Thyroid gland (tissue), 4 donors: ENCODE measurements at regions not wholly inside any gene's neighbourhood (a gene's known extent, or its start where the extent isn't known, plus 50 kb on each side); places are given as distances from the start of the nearest gene placed in this dataset.

Experiments used
- POLR2A ChIP-seq, 2 donors: fragments of 450-650 bp; IDR thresholded peaks; one replicate each; pipeline ENCODE4 v1.6.1; 2017; ENCODE audit warnings: antibody characterized with exemption in 2 of 2, mild to moderate bottlenecking in 2 of 2, moderate library complexity in 1 of 2
- TF ChIP-seq, protein P1 (sequence below), 6 experiments: fragments of 200-600 bp in 3 of 6; fragments of 450-650 bp in 3 of 6; sonication (generic) in 3 of 6; IDR thresholded peaks; one replicate each; pipeline ENCODE4 v1.5.1; 2016 to 2019; ENCODE audit warnings: antibody characterized with exemption in 6 of 6, mild to moderate bottlenecking in 2 of 6, inconsistent platforms in 1 of 6, moderate library complexity in 1 of 6

DNA sequence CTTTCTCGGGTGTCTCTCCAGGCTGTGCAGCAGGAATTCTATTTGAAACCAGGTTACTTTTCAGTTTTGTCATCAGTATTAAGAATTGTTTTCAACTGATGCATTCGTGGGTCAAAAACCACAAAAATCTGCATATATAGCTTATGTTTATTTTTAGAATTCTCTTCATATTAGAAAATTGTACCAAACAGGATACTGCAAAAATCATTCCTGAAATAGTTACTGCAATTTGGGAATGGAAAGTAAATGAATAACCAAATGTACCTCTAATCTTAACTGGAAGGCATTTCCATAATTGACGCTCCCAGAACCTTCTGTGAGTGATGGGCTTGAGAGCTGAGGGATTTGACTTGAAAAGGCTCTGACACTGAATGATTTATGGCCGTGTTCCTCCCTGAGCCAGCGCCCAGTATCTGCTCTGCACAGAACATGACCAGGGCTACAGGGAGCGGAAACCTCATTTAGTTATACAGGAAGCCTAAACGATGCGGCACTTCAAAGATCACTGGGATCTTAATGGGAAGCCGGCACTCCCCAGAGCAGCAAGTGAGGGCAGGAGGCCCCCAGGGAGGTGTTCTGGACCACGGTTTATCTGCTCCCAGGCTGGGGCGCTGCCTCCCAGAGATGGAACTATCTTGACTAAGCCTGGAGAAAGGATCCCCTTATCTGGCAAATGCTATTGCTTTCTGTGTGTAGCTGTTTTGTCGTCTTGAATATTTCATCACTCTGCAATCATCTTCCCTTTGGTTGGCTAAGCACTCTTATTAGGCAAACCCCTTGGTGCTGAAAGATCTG, 446.0 kb downstream of the QKI start:
- TF ChIP-seq, protein P1, sequence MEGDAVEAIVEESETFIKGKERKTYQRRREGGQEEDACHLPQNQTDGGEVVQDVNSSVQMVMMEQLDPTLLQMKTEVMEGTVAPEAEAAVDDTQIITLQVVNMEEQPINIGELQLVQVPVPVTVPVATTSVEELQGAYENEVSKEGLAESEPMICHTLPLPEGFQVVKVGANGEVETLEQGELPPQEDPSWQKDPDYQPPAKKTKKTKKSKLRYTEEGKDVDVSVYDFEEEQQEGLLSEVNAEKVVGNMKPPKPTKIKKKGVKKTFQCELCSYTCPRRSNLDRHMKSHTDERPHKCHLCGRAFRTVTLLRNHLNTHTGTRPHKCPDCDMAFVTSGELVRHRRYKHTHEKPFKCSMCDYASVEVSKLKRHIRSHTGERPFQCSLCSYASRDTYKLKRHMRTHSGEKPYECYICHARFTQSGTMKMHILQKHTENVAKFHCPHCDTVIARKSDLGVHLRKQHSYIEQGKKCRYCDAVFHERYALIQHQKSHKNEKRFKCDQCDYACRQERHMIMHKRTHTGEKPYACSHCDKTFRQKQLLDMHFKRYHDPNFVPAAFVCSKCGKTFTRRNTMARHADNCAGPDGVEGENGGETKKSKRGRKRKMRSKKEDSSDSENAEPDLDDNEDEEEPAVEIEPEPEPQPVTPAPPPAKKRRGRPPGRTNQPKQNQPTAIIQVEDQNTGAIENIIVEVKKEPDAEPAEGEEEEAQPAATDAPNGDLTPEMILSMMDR (IDR thresholded peaks at IDR 0.05), result no peak
- TF ChIP-seq POLR2A (IDR thresholded peaks at IDR 0.05), result no peak
